ENCODE measurements at regions not wholly inside any gene's neighbourhood (a gene's known extent, or its start where the extent isn't known, plus 50 kb on each side); places are given as distances from the start of the nearest gene placed in this dataset.
"Not testable (repeated sequence)": the region's sequence is repeated elsewhere in the genome, so short reads cannot be mapped to it uniquely, and the experiment has no call there.

- Histone ChIP-seq H3K36me3 (no peaks in the 10 kb centered on the region), H3K4me3 (no peak overlapping the region), H3K27me3 (ENCODE audit: low read depth) (no peaks in the 10 kb centered on the region), H3K4me1 (no peaks in the 10 kb centered on the region), H3K9me3 (replicated peaks) (peaks cover 19% of the 10 kb centered on the region), H3K27ac (replicated peaks) (no peak overlapping the region)
- DNase-seq = no peak
- TF ChIP-seq CTCF (IDR thresholded peaks at IDR 0.05; ENCODE audit: borderline replicate concordance) = no peak
- intact Hi-C loops (cut with micrococcal nuclease) = no loop called here
Observed at GRCh38 chr4:10803713-10804343, 119.3 kb upstream of the CLNK start.

GRCh38 chr4:10787365-10787764 lies 102.8 kb upstream of the CLNK start:
- no peaks in the 10 kb centered on the region for H3K36me3 ChIP-seq
- no peak overlapping the region for H3K4me3 ChIP-seq
- DNase-seq = no peak
- H3K4me1 ChIP-seq = no peaks in the 10 kb centered on the region
- H3K27me3 ChIP-seq (ENCODE audit: low read depth) = no peaks in the 10 kb centered on the region
- no peaks in the 10 kb centered on the region for H3K9me3 ChIP-seq (replicated peaks)
- no peak for TF ChIP-seq CTCF (IDR thresholded peaks at IDR 0.05; ENCODE audit: borderline replicate concordance)
- intact Hi-C loops (cut with micrococcal nuclease) = no loop called here
- H3K27ac ChIP-seq (replicated peaks) = no peak overlapping the region

- no peaks in the 10 kb centered on the region for H3K36me3 ChIP-seq
- peaks cover 5% of the 10 kb centered on the region for H3K27me3 ChIP-seq (ENCODE audit: low read depth)
- TF ChIP-seq CTCF (IDR thresholded peaks at IDR 0.05; ENCODE audit: borderline replicate concordance) = no peak
- H3K27ac ChIP-seq (replicated peaks) = no peak overlapping the region
- no peaks in the 10 kb centered on the region for H3K4me1 ChIP-seq
- H3K9me3 ChIP-seq (replicated peaks) = no peaks in the 10 kb centered on the region
- intact Hi-C loops (cut with micrococcal nuclease) = no loop called here
- H3K4me3 ChIP-seq = no peak overlapping the region
- no peak for DNase-seq
Observed at GRCh38 chr4:10784621-10785020, 100.1 kb upstream of the CLNK start.

- no peaks in the 10 kb centered on the region for H3K9me3 ChIP-seq (replicated peaks)
- H3K27ac ChIP-seq (replicated peaks) = no peak overlapping the region
- no peak for TF ChIP-seq CTCF (IDR thresholded peaks at IDR 0.05; ENCODE audit: borderline replicate concordance)
- peaks cover 5% of the 10 kb centered on the region for H3K27me3 ChIP-seq (ENCODE audit: low read depth)
- no peaks in the 10 kb centered on the region for H3K4me1 ChIP-seq
- DNase-seq = no peak
- intact Hi-C loops (cut with micrococcal nuclease) = no loop called here
- no peaks in the 10 kb centered on the region for H3K36me3 ChIP-seq
- H3K4me3 ChIP-seq = no peak overlapping the region
Observed at GRCh38 chr4:10783351-10783750, 98.8 kb upstream of the CLNK start.

- intact Hi-C loops (cut with micrococcal nuclease) = no loop called here
- H3K36me3 ChIP-seq = no peaks in the 10 kb centered on the region
- peaks cover 5% of the 10 kb centered on the region for H3K27me3 ChIP-seq (ENCODE audit: low read depth)
- H3K27ac ChIP-seq (replicated peaks) = no peak overlapping the region
- no peak for TF ChIP-seq CTCF (IDR thresholded peaks at IDR 0.05; ENCODE audit: borderline replicate concordance)
- DNase-seq = no peak
- H3K4me3 ChIP-seq = no peak overlapping the region
- no peaks in the 10 kb centered on the region for H3K9me3 ChIP-seq (replicated peaks)
- H3K4me1 ChIP-seq = no peaks in the 10 kb centered on the region
Observed at GRCh38 chr4:10781805-10782204, 97.2 kb upstream of the CLNK start.

GRCh38 chr4:10780803-10781202 lies 96.2 kb upstream of the CLNK start:
- H3K4me1 ChIP-seq; H3K4me3 ChIP-seq; H3K27me3 ChIP-seq (ENCODE audit: low read depth); H3K36me3 ChIP-seq; H3K27ac ChIP-seq (replicated peaks); DNase-seq; intact Hi-C loops (cut with micrococcal nuclease); H3K9me3 ChIP-seq (replicated peaks): not testable (repeated sequence)

GRCh38 chr4:10775132-10775531 lies 90.6 kb upstream of the CLNK start:
- H3K4me3 ChIP-seq; DNase-seq; H3K4me1 ChIP-seq; intact Hi-C loops (cut with micrococcal nuclease); H3K27me3 ChIP-seq (ENCODE audit: low read depth); H3K27ac ChIP-seq (replicated peaks); H3K9me3 ChIP-seq (replicated peaks); H3K36me3 ChIP-seq: not testable (repeated sequence)
